WERI-Rb-1 (cell line): ENCODE measurements at regions not wholly inside any gene's neighbourhood (a gene's known extent, or its start where the extent isn't known, plus 50 kb on each side); places are given as distances from the start of the nearest gene placed in this dataset.

ENCODE experiments used
- DNase-seq: peaks from one replicate; pipeline ENCODE4 v3.0.0-alpha.2; 2020
- H3K27ac ChIP-seq: fragments of 250-450 bp; sonication (Bioruptor Pico); 2 replicates; pipeline ENCODE4 v1.5.1; 2020; ENCODE audit warnings: mild to moderate bottlenecking, moderate library complexity
- H3K27me3 ChIP-seq: fragments of 250-450 bp; sonication (Bioruptor Pico); 2 replicates; pipeline ENCODE4 v1.5.1; 2021; ENCODE audit warnings: mild to moderate bottlenecking, low read depth, moderate library complexity; ENCODE audit not compliant: insufficient read depth, severe bottlenecking
- H3K36me3 ChIP-seq: fragments of 250-450 bp; sonication (Bioruptor Pico); 2 replicates; pipeline ENCODE4 v1.5.1; 2020; ENCODE audit warnings: mild to moderate bottlenecking, moderate library complexity
- H3K4me3 ChIP-seq: 2 replicates; pipeline ENCODE4 v1.5.1; 2011; ENCODE audit warnings: low read depth, mild to moderate bottlenecking, control low read depth, low read length
- H3K9me3 ChIP-seq: fragments of 250-450 bp; sonication (Bioruptor Pico); 2 replicates; pipeline ENCODE4 v1.5.1; 2021; ENCODE audit warnings: mild to moderate bottlenecking, moderate library complexity; ENCODE audit not compliant: severe bottlenecking
- CTCF ChIP-seq: IDR thresholded peaks from 2 replicates; pipeline ENCODE4 v1.5.1; 2011; ENCODE audit warnings: low read depth, mild to moderate bottlenecking, control low read depth, inconsistent platforms, low read length

- Histone ChIP-seq H3K36me3 (no peaks in the 10 kb centered on the region), H3K27me3 (no peaks in the 10 kb centered on the region), H3K27ac (no peak overlapping the region), H3K4me3 (no peak overlapping the region), H3K9me3 (no peaks in the 10 kb centered on the region)
- no peak for DNase-seq
- no peak for TF ChIP-seq CTCF
Measured at GRCh38 chr4:157727163-157727562, 445.7 kb downstream of the GASK1B start.

DNA sequence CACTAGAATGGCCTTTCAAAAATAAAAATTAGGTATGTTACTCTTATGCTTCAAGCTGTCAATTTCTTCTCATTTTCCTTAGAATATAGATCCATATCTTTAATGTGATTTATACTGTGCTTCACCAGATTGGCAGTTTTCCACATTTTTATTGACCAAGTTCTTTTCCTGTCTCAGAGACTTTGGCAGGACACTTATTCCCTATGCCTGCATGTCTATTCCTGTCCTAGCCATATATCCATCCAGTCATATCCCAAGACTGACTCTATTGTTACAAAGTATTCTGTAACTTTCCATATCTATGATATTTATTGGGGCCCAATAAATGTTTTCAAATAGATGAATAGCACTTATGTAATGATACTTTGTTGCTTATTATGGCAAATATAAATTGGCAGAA, 450.7 kb downstream of the GASK1B start:
- no peak for DNase-seq
- Histone ChIP-seq H3K36me3 (no peaks in the 10 kb centered on the region), H3K27ac (no peak overlapping the region), H3K4me3 (no peak overlapping the region), H3K9me3 (no peaks in the 10 kb centered on the region), H3K27me3 (no peaks in the 10 kb centered on the region)
- no peak for TF ChIP-seq CTCF

GRCh38 chr4:157713342-157713741, 459.5 kb downstream of the GASK1B start:
- peak; percentile 63 for DNase-seq
- no peaks in the 10 kb centered on the region for H3K9me3 ChIP-seq
- no peaks in the 10 kb centered on the region for H3K27me3 ChIP-seq
- H3K36me3 ChIP-seq = no peaks in the 10 kb centered on the region
- peak overlapping the region; percentile 63 for H3K27ac ChIP-seq
- TF ChIP-seq CTCF = no peak
- no peak overlapping the region for H3K4me3 ChIP-seq

GRCh38 chr4:157706155-157706554, 466.7 kb downstream of the GASK1B start:
- H3K9me3 ChIP-seq = no peaks in the 10 kb centered on the region
- no peaks in the 10 kb centered on the region for H3K36me3 ChIP-seq
- no peak for DNase-seq
- no peaks in the 10 kb centered on the region for H3K27me3 ChIP-seq
- no peak for TF ChIP-seq CTCF
- no peak overlapping the region for H3K27ac ChIP-seq
- H3K4me3 ChIP-seq = no peak overlapping the region

- Histone ChIP-seq H3K27ac (no peak overlapping the region), H3K4me3 (no peak overlapping the region), H3K9me3 (no peaks in the 10 kb centered on the region), H3K27me3 (no peaks in the 10 kb centered on the region), H3K36me3 (no peaks in the 10 kb centered on the region)
- no peak for TF ChIP-seq CTCF
- DNase-seq = no peak
Measured at GRCh38 chr4:157702831-157703230, 470.0 kb downstream of the GASK1B start.

DNA sequence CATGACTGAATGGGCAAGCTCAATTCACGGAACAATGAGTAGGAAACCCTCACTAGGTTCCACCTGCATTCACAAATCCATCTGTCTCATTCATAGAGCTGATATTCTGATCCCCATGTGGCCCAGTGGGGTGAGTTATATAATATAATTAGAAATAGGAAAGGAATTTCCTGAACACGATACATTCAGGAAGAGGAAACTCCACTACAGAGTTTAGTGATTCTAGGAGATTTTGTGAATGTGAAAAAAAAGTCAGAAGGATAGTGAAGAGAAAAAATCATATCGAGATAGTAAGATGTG, 471.2 kb downstream of the GASK1B start:
- Histone ChIP-seq H3K9me3 (no peaks in the 10 kb centered on the region), H3K27me3 (no peaks in the 10 kb centered on the region), H3K4me3 (no peak overlapping the region), H3K36me3 (no peaks in the 10 kb centered on the region), H3K27ac (no peak overlapping the region)
- no peak for DNase-seq
- TF ChIP-seq CTCF = no peak
